ENCODE measurements at regions not wholly inside any gene's neighbourhood (a gene's known extent, or its start where the extent isn't known, plus 50 kb on each side); places are given as distances from the start of the nearest gene placed in this dataset.

- ChIA-PET POLR2A (interaction anchor here (0.5 kb wide), 1 partner anchor 408 kb away, joined by 5 read pairs; no protein-coding TSS in a partner anchor), CTCF (interaction anchor here (0.6 kb wide), 1 partner anchor 973 kb away, joined by 3 read pairs; no protein-coding TSS in a partner anchor)
- no peaks in the 10 kb centered on the region for H3K36me3 ChIP-seq (ENCODE audit: control insufficient read depth in 2 of 2, insufficient read depth in 1 of 2, low read length in 2 of 2)
- no peak overlapping the region for H3K27ac ChIP-seq (ENCODE audit: extremely low read depth, low read depth, low read length)
- no peaks in the 10 kb centered on the region for H3K4me1 ChIP-seq (ENCODE audit: control insufficient read depth, insufficient read depth, low read length)
- no peak for TF ChIP-seq ZNF530 (tag by site-specific recombination; IDR thresholded peaks at IDR 0.05; ENCODE audit: low read depth)
- TF ChIP-seq KLF16 (tag by site-specific recombination; IDR thresholded peaks at IDR 0.05): no peak
- TF ChIP-seq ELK4 (IDR thresholded peaks at IDR 0.05; ENCODE audit: borderline replicate concordance, low read depth, low read length): no peak
- TF ChIP-seq KLF8 (tag by site-specific recombination; IDR thresholded peaks at IDR 0.05): no peak
- H3K4me3 ChIP-seq (ENCODE audit: low read depth, low read length): no peak overlapping the region
- no peaks in the 10 kb centered on the region for H3K9me3 ChIP-seq (ENCODE audit: control insufficient read depth, insufficient read depth, low read depth, low read length)
These were observed 85.0 kb upstream of the MAN2A1 start for GRCh38 chr5:109604758-109605157.

- Histone ChIP-seq H3K4me3 (ENCODE audit: low read depth, low read length) (no peak overlapping the region), H3K36me3 (ENCODE audit: control insufficient read depth in 2 of 2, insufficient read depth in 1 of 2, low read length in 2 of 2) (no peaks in the 10 kb centered on the region), H3K9me3 (ENCODE audit: control insufficient read depth, insufficient read depth, low read depth, low read length) (no peaks in the 10 kb centered on the region), H3K4me1 (ENCODE audit: control insufficient read depth, insufficient read depth, low read length) (no peaks in the 10 kb centered on the region), H3K27ac (ENCODE audit: extremely low read depth, low read depth, low read length) (no peak overlapping the region)
- POLR2A ChIA-PET: no interaction called here
- no peak for TF ChIP-seq ZNF670 (tag by site-specific recombination; IDR thresholded peaks at IDR 0.05; ENCODE audit: low read depth)
- no peak for TF ChIP-seq ZNF660 (tag by site-specific recombination; IDR thresholded peaks at IDR 0.05)
- no peak for TF ChIP-seq EGR2 (tag by site-specific recombination; IDR thresholded peaks at IDR 0.05; ENCODE audit: low read depth)
- TF ChIP-seq ZNF302 (tag by site-specific recombination; IDR thresholded peaks at IDR 0.05; ENCODE audit: low read depth): no peak
- TF ChIP-seq ZNF776 (tag by site-specific recombination; IDR thresholded peaks at IDR 0.05; ENCODE audit: borderline replicate concordance): no peak
- no peak for TF ChIP-seq ZNF768 (tag by site-specific recombination; IDR thresholded peaks at IDR 0.05)
- CTCF ChIA-PET: no interaction called here
These were observed 88.0 kb upstream of the MAN2A1 start for GRCh38 chr5:109601736-109602135.

- Histone ChIP-seq H3K36me3 (ENCODE audit: control insufficient read depth in 2 of 2, insufficient read depth in 1 of 2, low read length in 2 of 2) (no peaks in the 10 kb centered on the region), H3K9me3 (ENCODE audit: control insufficient read depth, insufficient read depth, low read depth, low read length) (no peaks in the 10 kb centered on the region), H3K4me1 (ENCODE audit: control insufficient read depth, insufficient read depth, low read length) (no peaks in the 10 kb centered on the region), H3K27ac (ENCODE audit: extremely low read depth, low read depth, low read length) (no peak overlapping the region), H3K4me3 (ENCODE audit: low read depth, low read length) (no peak overlapping the region)
- CTCF ChIA-PET: no interaction called here
- no peak for TF ChIP-seq RBAK (tag by site-specific recombination; IDR thresholded peaks at IDR 0.05)
- TF ChIP-seq SALL2 (tag by site-specific recombination; IDR thresholded peaks at IDR 0.05; ENCODE audit: borderline replicate concordance): no peak
- TF ChIP-seq HOXA7 (CRISPR knock-in tag; IDR thresholded peaks at IDR 0.05; ENCODE audit: borderline replicate concordance): no peak
- no peak for TF ChIP-seq INSM2 (tag by site-specific recombination; IDR thresholded peaks at IDR 0.05)
- TF ChIP-seq ZNF366 (tag by site-specific recombination; conservative IDR thresholded peaks at IDR 0.05): no peak
- no peak for TF ChIP-seq YY2 (tag by site-specific recombination; IDR thresholded peaks at IDR 0.05)
- TF ChIP-seq OVOL3 (tag by site-specific recombination; IDR thresholded peaks at IDR 0.05): no peak
- TF ChIP-seq ZNF223 (tag by site-specific recombination; IDR thresholded peaks at IDR 0.05): no peak
- TF ChIP-seq ZNF148 (tag by site-specific recombination; IDR thresholded peaks at IDR 0.05; ENCODE audit: borderline replicate concordance): no peak
- TF ChIP-seq EGR2 (tag by site-specific recombination; IDR thresholded peaks at IDR 0.05; ENCODE audit: low read depth): no peak
- no peak for TF ChIP-seq ZNF791 (tag by site-specific recombination; IDR thresholded peaks at IDR 0.05)
- TF ChIP-seq ZNF394 (tag by site-specific recombination; IDR thresholded peaks at IDR 0.05; ENCODE audit: borderline replicate concordance): no peak
- no peak for TF ChIP-seq ZNF600 (tag by site-specific recombination; IDR thresholded peaks at IDR 0.05)
- no peak for TF ChIP-seq ZIC2 (tag by site-specific recombination; IDR thresholded peaks at IDR 0.05)
- no peak for TF ChIP-seq ZNF266 (tag by site-specific recombination; IDR thresholded peaks at IDR 0.05; ENCODE audit: low read depth)
- no peak for TF ChIP-seq ZNF768 (tag by site-specific recombination; IDR thresholded peaks at IDR 0.05)
- TF ChIP-seq ZNF239 (tag by site-specific recombination; IDR thresholded peaks at IDR 0.05): no peak
- TF ChIP-seq ZNF837 (tag by site-specific recombination; IDR thresholded peaks at IDR 0.05): no peak
- no peak for TF ChIP-seq ZNF132 (tag by site-specific recombination; IDR thresholded peaks at IDR 0.05; ENCODE audit: borderline replicate concordance)
- POLR2A ChIA-PET: no interaction called here
These were observed 91.8 kb upstream of the MAN2A1 start for GRCh38 chr5:109597893-109598292.
